ACHN (cell line): ENCODE measurements at regions not wholly inside any gene's neighbourhood (a gene's known extent, or its start where the extent isn't known, plus 50 kb on each side); places are given as distances from the start of the nearest gene placed in this dataset.
"Not testable (repeated sequence)": the region's sequence is repeated elsewhere in the genome, so short reads cannot be mapped to it uniquely, and the experiment has no call there.

Source experiments
- DNase-seq: peaks from one replicate; pipeline ENCODE4 v3.0.0-alpha.2; 2015
- in situ Hi-C: cut with HindIII; loops from 2 replicates; pipeline ENCODE4 v1.10.0; 2017; ENCODE audit warnings: low sequenced_read_pairs, low pct_ligation_motif_present, low pct_unique_long_range_greater_than_20kb

GRCh38 chr13:76600081-76600480 lies 286.1 kb downstream of the KCTD12 start:
- in situ Hi-C loops = no loop called here
- no peak for DNase-seq

GRCh38 chr13:76597868-76598267 lies 288.3 kb downstream of the KCTD12 start:
- no peak for DNase-seq
- in situ Hi-C loops = no loop called here

- in situ Hi-C loops = no loop called here
- no peak for DNase-seq
These were observed 290.0 kb downstream of the KCTD12 start for GRCh38 chr13:76596216-76596615.

- in situ Hi-C loops = no loop called here
- DNase-seq = no peak
These were observed 291.8 kb downstream of the KCTD12 start for GRCh38 chr13:76594435-76594834.

GRCh38 chr13:76586842-76587241 lies 299.4 kb downstream of the KCTD12 start:
- in situ Hi-C loops = no loop called here
- DNase-seq = no peak

GRCh38 chr13:76579701-76580100 lies 306.5 kb downstream of the KCTD12 start:
- DNase-seq = no peak
- in situ Hi-C loops = no loop called here

GRCh38 chr13:76575634-76576033 lies 310.6 kb downstream of the KCTD12 start:
- in situ Hi-C loops, DNase-seq: not testable (repeated sequence)

GRCh38 chr13:76570510-76570971 lies 315.7 kb downstream of the KCTD12 start:
- no peak for DNase-seq
- in situ Hi-C loops = no loop called here

GRCh38 chr13:76556627-76557026 lies 329.6 kb downstream of the KCTD12 start:
- DNase-seq = no peak
- in situ Hi-C loops = no loop called here

- in situ Hi-C loops = no loop called here
These were observed 333.4 kb downstream of the KCTD12 start for GRCh38 chr13:76552807-76553206.

GRCh38 chr13:76552041-76552772 lies 334.0 kb downstream of the KCTD12 start:
- DNase-seq = no peak
- in situ Hi-C loops = no loop called here

More at GRCh38 chr13:76552807-76553206, 333.4 kb downstream of the KCTD12 start:
- DNase-seq = no peak

GRCh38 chr13:76542176-76542575 lies 344.0 kb downstream of the KCTD12 start:
- in situ Hi-C loops = no loop called here
- DNase-seq = no peak

- in situ Hi-C loops = no loop called here
- no peak for DNase-seq
These were observed 348.2 kb downstream of the KCTD12 start for GRCh38 chr13:76538004-76538403.

GRCh38 chr13:76533251-76533650 lies 353.0 kb downstream of the KCTD12 start:
- in situ Hi-C loops = no loop called here
- DNase-seq = no peak

- DNase-seq = no peak
- in situ Hi-C loops = no loop called here
These were observed 359.2 kb downstream of the KCTD12 start for GRCh38 chr13:76527041-76527440.

- in situ Hi-C loops = no loop called here
- no peak for DNase-seq
These were observed 362.4 kb downstream of the KCTD12 start for GRCh38 chr13:76523740-76524340.

- in situ Hi-C loops = no loop called here
- DNase-seq = no peak
These were observed 364.0 kb downstream of the KCTD12 start for GRCh38 chr13:76522083-76522755.

- no peak for DNase-seq
- in situ Hi-C loops = no loop called here
These were observed 366.5 kb downstream of the KCTD12 start for GRCh38 chr13:76519685-76520084.

GRCh38 chr13:76516586-76516985 lies 369.6 kb downstream of the KCTD12 start:
- no peak for DNase-seq
- in situ Hi-C loops = no loop called here

- in situ Hi-C loops = no loop called here
- no peak for DNase-seq
These were observed 370.2 kb downstream of the KCTD12 start for GRCh38 chr13:76516013-76516412.
